Fibroblast of the aortic adventitia (primary cell): ENCODE measurements at regions not wholly inside any gene's neighbourhood (a gene's known extent, or its start where the extent isn't known, plus 50 kb on each side); places are given as distances from the start of the nearest gene placed in this dataset.
A peak's percentile ranks its signal among the peaks of the same experiment; 100 is the strongest.

Experiments used
- DNase-seq: peaks from one replicate; pipeline ENCODE4 v3.0.0-alpha.2; 2010; ENCODE audit warnings: low read depth
- H3K4me3 ChIP-seq: 2 replicates; pipeline ENCODE4 v1.5.1; 2011; ENCODE audit warnings: low read depth, mild to moderate bottlenecking, control low read depth, low read length, moderate library complexity
- CTCF ChIP-seq: IDR thresholded peaks from 2 replicates; pipeline ENCODE4 v1.5.1; 2011; ENCODE audit warnings: mild to moderate bottlenecking, low read length, control low read depth, inconsistent platforms; ENCODE audit not compliant: insufficient read depth

DNA sequence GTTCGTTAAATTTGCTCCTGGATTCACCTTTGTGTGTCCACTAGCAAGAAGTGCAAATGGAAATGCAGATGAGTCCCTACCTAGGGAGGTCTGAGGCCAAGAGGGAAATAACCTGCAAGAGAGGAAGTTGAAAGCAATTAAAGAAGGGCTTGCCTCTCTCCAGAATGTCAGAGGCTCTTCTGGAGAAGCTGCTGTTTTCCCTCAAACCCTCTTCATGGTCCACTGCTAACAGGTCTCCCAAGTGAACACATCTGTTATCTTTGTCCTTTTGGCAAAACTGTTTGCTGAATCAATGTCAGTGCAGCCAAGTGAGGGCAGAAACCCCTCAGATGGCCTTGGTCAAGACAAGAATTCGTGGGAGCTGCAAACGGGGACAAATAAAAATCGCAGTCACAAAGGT lies 177.3 kb upstream of the PLXNA2 start:
- TF ChIP-seq CTCF = no peak
- DNase-seq = no peak
- no peak overlapping the region for H3K4me3 ChIP-seq

DNA sequence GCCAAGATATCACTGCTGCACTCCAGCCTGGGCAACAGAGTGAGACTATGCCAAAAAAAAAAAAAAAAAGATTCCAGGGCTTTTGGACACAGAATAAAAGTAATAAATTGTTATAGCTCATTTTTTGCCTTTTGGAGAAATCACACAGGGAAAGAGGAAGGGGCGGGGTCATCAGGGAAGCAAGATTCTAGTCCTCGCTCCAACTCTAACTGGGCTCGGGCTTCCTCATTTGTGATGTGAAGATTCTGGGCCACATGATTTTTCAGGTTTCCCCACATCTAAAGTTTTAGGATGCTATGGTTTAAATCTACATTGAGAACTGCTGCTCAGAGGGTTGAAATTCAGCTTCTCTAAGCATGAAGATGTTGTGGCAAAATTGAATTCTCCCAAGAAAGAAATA lies 179.3 kb upstream of the PLXNA2 start:
- no peak for TF ChIP-seq CTCF
- no peak overlapping the region for H3K4me3 ChIP-seq
- no peak for DNase-seq

DNA sequence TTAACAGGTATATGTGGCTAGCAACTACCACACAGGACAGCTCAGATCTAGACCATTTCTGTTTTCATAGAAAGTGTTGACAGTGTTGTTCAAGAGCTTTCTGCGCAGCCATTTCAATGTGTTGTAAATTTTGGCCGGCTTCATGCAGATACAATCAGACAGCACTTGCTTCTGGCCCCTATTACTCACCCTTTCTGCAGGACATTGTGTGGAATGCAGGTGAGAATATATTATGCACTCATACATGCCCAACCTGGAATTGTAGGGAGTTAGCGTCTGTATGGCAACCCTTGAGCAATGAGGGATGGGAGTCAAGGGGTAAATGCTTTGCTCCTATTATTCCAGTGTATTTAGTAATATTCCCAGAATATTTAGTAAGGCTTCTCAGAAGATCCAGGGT lies 180.9 kb upstream of the PLXNA2 start:
- TF ChIP-seq CTCF = no peak
- DNase-seq = no peak
- H3K4me3 ChIP-seq = no peak overlapping the region

DNA sequence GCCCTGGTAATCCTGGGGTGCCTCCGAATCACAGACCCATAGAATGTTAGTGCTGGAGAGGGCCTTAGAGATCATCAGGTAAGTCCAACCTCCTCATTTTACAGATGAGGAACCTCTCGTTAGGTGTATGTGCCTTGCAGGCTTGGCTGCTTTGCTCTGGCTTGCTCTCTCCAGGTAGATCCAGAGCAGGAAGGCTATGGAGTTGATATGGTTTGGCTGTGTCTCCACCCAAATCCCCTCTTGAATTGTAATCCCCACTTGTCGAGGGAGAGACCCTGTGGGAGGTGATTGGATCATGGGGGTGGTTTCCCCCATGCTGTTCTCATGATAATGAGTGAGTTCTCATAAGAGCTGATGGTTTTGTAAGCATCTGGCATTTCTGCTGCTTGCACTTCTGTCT lies 186.0 kb upstream of the PLXNA2 start:
- DNase-seq = no peak

DNA sequence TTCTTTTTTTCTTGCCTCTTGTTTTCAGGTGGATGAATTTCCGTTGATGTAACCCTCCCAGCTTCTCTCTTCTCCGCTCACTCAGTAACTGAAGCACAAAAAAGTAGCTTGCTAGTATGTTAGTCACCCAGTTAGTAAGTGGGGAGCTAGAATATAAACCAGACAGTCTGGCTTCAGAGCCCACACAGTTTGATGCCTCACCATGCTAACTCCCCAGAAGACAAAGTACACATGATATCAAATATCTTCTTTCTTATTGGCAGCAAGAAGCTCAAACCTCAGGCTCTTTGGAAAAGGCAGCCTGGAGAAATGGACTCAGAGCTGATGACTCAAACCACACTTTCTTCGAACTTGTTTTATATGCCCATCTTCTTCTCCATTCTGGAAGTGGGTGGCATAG lies 187.5 kb upstream of the PLXNA2 start:
- H3K4me3 ChIP-seq = no peak overlapping the region

More for the DNA sequence above, 186.0 kb upstream of the PLXNA2 start:
- TF ChIP-seq CTCF = no peak
- no peak overlapping the region for H3K4me3 ChIP-seq

DNA sequence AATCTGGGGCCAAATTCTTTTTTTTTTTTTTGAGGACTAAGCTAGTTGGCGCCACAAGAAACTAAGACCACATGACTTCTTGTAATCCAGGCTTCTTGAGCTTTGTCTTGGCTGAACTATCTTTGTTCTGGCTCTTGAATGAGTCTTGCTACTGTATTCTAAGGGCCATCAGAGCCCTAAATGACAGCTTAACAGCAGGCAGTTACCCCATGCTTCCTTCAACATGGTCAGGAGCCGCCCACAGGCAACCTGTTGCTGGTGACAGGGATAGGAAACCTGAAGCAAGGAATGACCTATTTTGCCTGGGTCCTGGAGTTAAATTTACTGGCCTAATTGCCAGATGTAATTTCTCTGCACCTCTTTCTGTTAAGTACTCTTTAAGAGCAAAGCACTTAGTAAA lies 188.2 kb upstream of the PLXNA2 start:
- no peak overlapping the region for H3K4me3 ChIP-seq
- DNase-seq = no peak
- no peak for TF ChIP-seq CTCF

More for the DNA sequence above, 187.5 kb upstream of the PLXNA2 start:
- peak; percentile 19 for DNase-seq
- no peak for TF ChIP-seq CTCF

- no peak for TF ChIP-seq CTCF
- DNase-seq = no peak
- H3K4me3 ChIP-seq = no peak overlapping the region
Measured at GRCh38 chr1:208433086-208433485, 188.9 kb upstream of the PLXNA2 start.
